ENCODE measurements at regions not wholly inside any gene's neighbourhood (a gene's known extent, or its start where the extent isn't known, plus 50 kb on each side); places are given as distances from the start of the nearest gene placed in this dataset.

GRCh38 chr17:70390049-70390448, 220.7 kb downstream of the KCNJ2 start:
- H3K9me3 ChIP-seq: no peaks in the 10 kb centered on the region
- H3K4me3 ChIP-seq: no peak overlapping the region
- H3K36me3 ChIP-seq: no peaks in the 10 kb centered on the region
- H3K27me3 ChIP-seq: no peaks in the 10 kb centered on the region
- DNase-seq: no peak
- TF ChIP-seq POLR2A (IDR thresholded peaks at IDR 0.05) (no peak), EP300 (IDR thresholded peaks at IDR 0.05) (no peak)
- TF ChIP-seq, protein P1, sequence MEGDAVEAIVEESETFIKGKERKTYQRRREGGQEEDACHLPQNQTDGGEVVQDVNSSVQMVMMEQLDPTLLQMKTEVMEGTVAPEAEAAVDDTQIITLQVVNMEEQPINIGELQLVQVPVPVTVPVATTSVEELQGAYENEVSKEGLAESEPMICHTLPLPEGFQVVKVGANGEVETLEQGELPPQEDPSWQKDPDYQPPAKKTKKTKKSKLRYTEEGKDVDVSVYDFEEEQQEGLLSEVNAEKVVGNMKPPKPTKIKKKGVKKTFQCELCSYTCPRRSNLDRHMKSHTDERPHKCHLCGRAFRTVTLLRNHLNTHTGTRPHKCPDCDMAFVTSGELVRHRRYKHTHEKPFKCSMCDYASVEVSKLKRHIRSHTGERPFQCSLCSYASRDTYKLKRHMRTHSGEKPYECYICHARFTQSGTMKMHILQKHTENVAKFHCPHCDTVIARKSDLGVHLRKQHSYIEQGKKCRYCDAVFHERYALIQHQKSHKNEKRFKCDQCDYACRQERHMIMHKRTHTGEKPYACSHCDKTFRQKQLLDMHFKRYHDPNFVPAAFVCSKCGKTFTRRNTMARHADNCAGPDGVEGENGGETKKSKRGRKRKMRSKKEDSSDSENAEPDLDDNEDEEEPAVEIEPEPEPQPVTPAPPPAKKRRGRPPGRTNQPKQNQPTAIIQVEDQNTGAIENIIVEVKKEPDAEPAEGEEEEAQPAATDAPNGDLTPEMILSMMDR (IDR thresholded peaks at IDR 0.05): no peak
- no peaks in the 10 kb centered on the region for H3K4me1 ChIP-seq (ENCODE audit: insufficient read depth)
- 48 to 61% (median 57%) methylated on average over 4 of the region's 4 CpGs for WGBS, 3 donors
- no peak overlapping the region for H3K27ac ChIP-seq
- intact Hi-C loops (cut with DNase I): no loop called here

GRCh38 chr17:70394473-70395232, 225.3 kb downstream of the KCNJ2 start:
- H3K36me3 ChIP-seq: no peaks in the 10 kb centered on the region
- intact Hi-C loops (cut with DNase I): no loop called here
- no peaks in the 10 kb centered on the region for H3K4me1 ChIP-seq (ENCODE audit: insufficient read depth)
- 74 to 83% (median 80%) methylated on average over 2 of the region's 2 CpGs for WGBS, 3 donors
- no peak overlapping the region for H3K4me3 ChIP-seq
- no peak for TF ChIP-seq POLR2A (IDR thresholded peaks at IDR 0.05)
- no peak for TF ChIP-seq EP300 (IDR thresholded peaks at IDR 0.05)
- TF ChIP-seq, protein P1 (IDR thresholded peaks at IDR 0.05): no peak
- no peaks in the 10 kb centered on the region for H3K27me3 ChIP-seq
- no peak overlapping the region for H3K27ac ChIP-seq
- no peak for DNase-seq
- H3K9me3 ChIP-seq: no peaks in the 10 kb centered on the region

- no peak for TF ChIP-seq EP300 (IDR thresholded peaks at IDR 0.05)
- no peak for TF ChIP-seq POLR2A (IDR thresholded peaks at IDR 0.05)
- TF ChIP-seq, protein P1 (IDR thresholded peaks at IDR 0.05): no peak
- Histone ChIP-seq H3K4me3 (no peak overlapping the region), H3K36me3 (no peaks in the 10 kb centered on the region), H3K4me1 (ENCODE audit: insufficient read depth) (no peaks in the 10 kb centered on the region), H3K27me3 (no peaks in the 10 kb centered on the region), H3K9me3 (no peaks in the 10 kb centered on the region), H3K27ac (no peak overlapping the region)
- no peak for DNase-seq
- intact Hi-C loops (cut with DNase I): no loop called here
- 40 to 72% (median 42%) methylated on average over 1 of the region's 1 CpG for WGBS, 3 donors
These were observed 236.3 kb downstream of the KCNJ2 start for GRCh38 chr17:70405492-70406220.

- H3K27me3 ChIP-seq: no peaks in the 10 kb centered on the region
- intact Hi-C loops (cut with DNase I): no loop called here
These were observed 238.2 kb downstream of the KCNJ2 start for GRCh38 chr17:70407506-70407905.

More at GRCh38 chr17:70407506-70407905, 238.2 kb downstream of the KCNJ2 start:
- Histone ChIP-seq H3K4me1 (ENCODE audit: insufficient read depth) (no peaks in the 10 kb centered on the region), H3K9me3 (no peaks in the 10 kb centered on the region), H3K4me3 (no peak overlapping the region), H3K36me3 (no peaks in the 10 kb centered on the region), H3K27ac (no peak overlapping the region)
- TF ChIP-seq POLR2A (IDR thresholded peaks at IDR 0.05) (no peak), EP300 (IDR thresholded peaks at IDR 0.05) (no peak)
- TF ChIP-seq, protein P1 (IDR thresholded peaks at IDR 0.05): no peak
- DNase-seq: no peak
- WGBS, 3 donors: 63 to 92% (median 90%) methylated on average over 3 of the region's 3 CpGs

Measured in ovary (tissue), 7 donors.